Glutamatergic neuron (in vitro differentiated cells): ENCODE measurements at regions not wholly inside any gene's neighbourhood (a gene's known extent, or its start where the extent isn't known, plus 50 kb on each side); places are given as distances from the start of the nearest gene placed in this dataset.

ENCODE experiments used
- DNase-seq: peaks from one replicate; pipeline ENCODE4 v3.0.0; 2022
- H3K27ac Mint-ChIP-seq: one replicate; pipeline ENCODE4 v1.8.0; 2020; ENCODE audit warnings: mild to moderate bottlenecking, mixed read lengths, inconsistent platforms; ENCODE audit not compliant: unreplicated experiment
- H3K27me3 Mint-ChIP-seq: one replicate; pipeline ENCODE4 v1.8.0; 2020; ENCODE audit warnings: mild to moderate bottlenecking, moderate library complexity, mixed read lengths, inconsistent platforms; ENCODE audit not compliant: unreplicated experiment
- H3K36me3 Mint-ChIP-seq: one replicate; pipeline ENCODE4 v1.8.0; 2020; ENCODE audit warnings: mild to moderate bottlenecking, mixed read lengths, inconsistent platforms; ENCODE audit not compliant: unreplicated experiment
- H3K4me1 Mint-ChIP-seq: one replicate; pipeline ENCODE4 v1.8.0; 2020; ENCODE audit warnings: mild to moderate bottlenecking, low read depth, mixed read lengths, inconsistent platforms; ENCODE audit not compliant: unreplicated experiment
- H3K4me3 Mint-ChIP-seq: one replicate; pipeline ENCODE4 v1.8.0; 2020; ENCODE audit warnings: mild to moderate bottlenecking, mixed read lengths, inconsistent platforms; ENCODE audit not compliant: unreplicated experiment
- H3K9me3 Mint-ChIP-seq: one replicate; pipeline ENCODE4 v1.8.0; 2020; ENCODE audit warnings: mild to moderate bottlenecking, moderate library complexity, mixed read lengths, inconsistent platforms; ENCODE audit not compliant: unreplicated experiment
- TF ChIP-seq, protein P1 (sequence below): fragments of 200-600 bp; sonication (generic); IDR thresholded peaks from one replicate; pipeline ENCODE4 v1.5.0; 2021; ENCODE audit not compliant: partially characterized antibody, unreplicated experiment

DNA sequence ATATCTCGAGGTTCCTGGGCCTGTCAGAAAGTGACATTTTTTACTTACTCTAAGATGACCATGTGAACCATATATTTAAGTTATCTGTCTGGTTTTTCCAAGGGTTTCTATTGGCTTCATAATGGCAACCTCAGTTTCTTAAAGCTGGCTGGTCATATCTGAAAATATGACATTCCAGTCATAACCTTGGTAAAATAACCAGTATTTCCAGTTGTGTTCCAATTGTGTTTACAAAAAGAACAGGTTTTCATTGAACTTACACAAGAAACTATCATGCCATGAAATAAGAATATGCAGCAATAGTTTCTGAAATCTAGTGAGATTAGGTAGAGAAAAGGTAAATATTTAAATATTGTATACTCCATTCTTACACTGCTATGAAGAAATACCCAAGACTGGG lies 61.7 kb upstream of the HMGN3 start:
- H3K4me3 Mint-ChIP-seq, result no peak overlapping the region
- H3K36me3 Mint-ChIP-seq, result no peaks in the 10 kb centered on the region
- H3K27me3 Mint-ChIP-seq, result no peaks in the 10 kb centered on the region
- H3K27ac Mint-ChIP-seq, result no peak overlapping the region
- H3K4me1 Mint-ChIP-seq, result no peaks in the 10 kb centered on the region
- DNase-seq, result no peak
- TF ChIP-seq, protein P1, sequence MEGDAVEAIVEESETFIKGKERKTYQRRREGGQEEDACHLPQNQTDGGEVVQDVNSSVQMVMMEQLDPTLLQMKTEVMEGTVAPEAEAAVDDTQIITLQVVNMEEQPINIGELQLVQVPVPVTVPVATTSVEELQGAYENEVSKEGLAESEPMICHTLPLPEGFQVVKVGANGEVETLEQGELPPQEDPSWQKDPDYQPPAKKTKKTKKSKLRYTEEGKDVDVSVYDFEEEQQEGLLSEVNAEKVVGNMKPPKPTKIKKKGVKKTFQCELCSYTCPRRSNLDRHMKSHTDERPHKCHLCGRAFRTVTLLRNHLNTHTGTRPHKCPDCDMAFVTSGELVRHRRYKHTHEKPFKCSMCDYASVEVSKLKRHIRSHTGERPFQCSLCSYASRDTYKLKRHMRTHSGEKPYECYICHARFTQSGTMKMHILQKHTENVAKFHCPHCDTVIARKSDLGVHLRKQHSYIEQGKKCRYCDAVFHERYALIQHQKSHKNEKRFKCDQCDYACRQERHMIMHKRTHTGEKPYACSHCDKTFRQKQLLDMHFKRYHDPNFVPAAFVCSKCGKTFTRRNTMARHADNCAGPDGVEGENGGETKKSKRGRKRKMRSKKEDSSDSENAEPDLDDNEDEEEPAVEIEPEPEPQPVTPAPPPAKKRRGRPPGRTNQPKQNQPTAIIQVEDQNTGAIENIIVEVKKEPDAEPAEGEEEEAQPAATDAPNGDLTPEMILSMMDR, result no peak
- no peaks in the 10 kb centered on the region for H3K9me3 Mint-ChIP-seq
